Astrocyte (in vitro differentiated cells and primary cell): ENCODE measurements at regions not wholly inside any gene's neighbourhood (a gene's known extent, or its start where the extent isn't known, plus 50 kb on each side); places are given as distances from the start of the nearest gene placed in this dataset.

ENCODE experiments used
- CTCF ChIP-seq: IDR thresholded peaks from 2 replicates; pipeline ENCODE4 v1.5.1; 2011; ENCODE audit warnings: low read depth, mild to moderate bottlenecking, inconsistent platforms, low read length, moderate library complexity; ENCODE audit not compliant: insufficient read depth
- EZH2 ChIP-seq: IDR thresholded peaks from 2 replicates; pipeline ENCODE4 v1.6.1; 2012; ENCODE audit warnings: mild to moderate bottlenecking, low read length, inconsistent platforms; ENCODE audit not compliant: insufficient read depth

DNA sequence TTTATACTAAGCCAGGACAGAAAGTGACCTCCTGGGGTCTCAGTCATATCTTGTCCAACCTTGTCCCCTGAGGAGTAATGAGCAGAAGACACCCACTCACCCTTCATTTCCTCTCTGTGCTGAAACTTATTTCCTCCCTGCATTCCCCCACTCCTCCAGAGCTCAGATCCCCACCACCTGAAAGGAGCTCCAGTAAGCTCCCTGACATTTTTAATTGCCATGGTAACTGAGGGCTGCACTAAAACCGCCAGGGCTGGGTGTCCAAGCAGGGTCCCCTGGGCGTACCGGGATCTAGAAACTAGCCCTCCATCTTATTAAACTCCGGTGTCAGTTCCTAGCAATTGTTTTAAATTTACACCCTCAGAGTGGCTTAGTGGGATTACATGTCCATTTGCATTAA is 393.3 kb upstream of the HNRNPA3 start:
- TF ChIP-seq EZH2 (no peak), CTCF (no peak)
